ENCODE measurements at regions not wholly inside any gene's neighbourhood (a gene's known extent, or its start where the extent isn't known, plus 50 kb on each side); places are given as distances from the start of the nearest gene placed in this dataset.

DNA sequence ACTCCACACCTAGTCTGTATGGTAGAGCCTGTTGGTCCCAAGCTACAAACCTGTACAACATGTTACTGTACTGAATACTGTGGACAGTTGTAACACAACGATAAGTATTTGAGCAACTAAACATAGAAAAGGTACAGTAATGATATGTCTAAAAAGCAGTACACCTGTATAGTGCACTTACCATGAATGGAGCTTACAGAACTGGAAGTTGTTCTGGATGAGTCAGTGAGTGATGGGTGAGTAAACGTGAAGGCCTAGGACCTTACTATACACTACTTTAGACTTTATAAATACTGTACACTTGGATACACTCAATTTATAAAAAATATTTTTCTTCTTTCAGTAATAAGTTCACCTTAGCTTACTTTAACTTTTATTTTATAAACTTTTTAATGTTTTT is 104.0 kb downstream of the TMA16 start:
- WGBS, 2 experiments (ENCODE audit: insufficient coverage in 1 of 2, insufficient read length in 1 of 2), result 100% methylated on average over 1 of the region's 2 CpGs

DNA sequence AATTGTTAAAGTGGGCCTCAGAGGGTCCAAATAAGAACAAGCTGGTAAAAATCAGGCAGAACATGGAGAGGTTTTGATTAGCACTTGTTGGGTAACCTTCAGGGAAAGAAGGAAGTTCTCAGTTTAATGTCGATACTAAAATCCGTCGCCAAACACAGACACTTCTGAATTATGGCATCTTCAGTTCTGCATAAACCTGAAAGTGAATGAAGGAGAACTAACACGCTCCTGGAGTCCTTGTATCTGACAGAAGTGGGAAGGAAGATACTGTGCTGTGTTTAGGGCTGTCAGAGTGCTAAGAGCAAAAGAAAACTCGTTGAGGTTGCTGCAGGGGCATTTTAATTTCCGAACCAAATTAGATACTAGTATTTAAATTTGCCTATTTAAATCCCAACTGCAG is 106.2 kb downstream of the TMA16 start:
- Mint-ChIP-seq H3K4me1 (no peaks in the 10 kb centered on the region), H3K4me3 (no peak overlapping the region), H3K27ac (no peak overlapping the region)

More for the DNA sequence above, 104.0 kb downstream of the TMA16 start:
- Mint-ChIP-seq H3K9me3 (no peaks in the 10 kb centered on the region), H3K27me3 (ENCODE audit: insufficient read depth) (no peaks in the 10 kb centered on the region), H3K4me1 (no peaks in the 10 kb centered on the region), H3K4me3 (no peak overlapping the region), H3K27ac (no peak overlapping the region), H3K36me3 (ENCODE audit: low read depth) (no peaks in the 10 kb centered on the region)
- Histone ChIP-seq H3K9ac (ENCODE audit: extremely low read depth, low read length, poor library complexity, severe bottlenecking) (no peak overlapping the region), H3K27ac (ENCODE audit: low read depth, low read length) (no peak overlapping the region), H3K27me3 (ENCODE audit: control insufficient read depth, insufficient read depth, low read length, poor library complexity, severe bottlenecking) (no peaks in the 10 kb centered on the region), H3K4me1 (ENCODE audit: control insufficient read depth, insufficient read depth, low read length) (no peaks in the 10 kb centered on the region), H3K4me3 (ENCODE audit: low read length) (no peak overlapping the region), H3K9me3 (ENCODE audit: control insufficient read depth, low read length) (no peaks in the 10 kb centered on the region), H3K36me3 (ENCODE audit: control insufficient read depth, insufficient read depth, low read length) (no peaks in the 10 kb centered on the region)
- TF ChIP-seq, protein P1, sequence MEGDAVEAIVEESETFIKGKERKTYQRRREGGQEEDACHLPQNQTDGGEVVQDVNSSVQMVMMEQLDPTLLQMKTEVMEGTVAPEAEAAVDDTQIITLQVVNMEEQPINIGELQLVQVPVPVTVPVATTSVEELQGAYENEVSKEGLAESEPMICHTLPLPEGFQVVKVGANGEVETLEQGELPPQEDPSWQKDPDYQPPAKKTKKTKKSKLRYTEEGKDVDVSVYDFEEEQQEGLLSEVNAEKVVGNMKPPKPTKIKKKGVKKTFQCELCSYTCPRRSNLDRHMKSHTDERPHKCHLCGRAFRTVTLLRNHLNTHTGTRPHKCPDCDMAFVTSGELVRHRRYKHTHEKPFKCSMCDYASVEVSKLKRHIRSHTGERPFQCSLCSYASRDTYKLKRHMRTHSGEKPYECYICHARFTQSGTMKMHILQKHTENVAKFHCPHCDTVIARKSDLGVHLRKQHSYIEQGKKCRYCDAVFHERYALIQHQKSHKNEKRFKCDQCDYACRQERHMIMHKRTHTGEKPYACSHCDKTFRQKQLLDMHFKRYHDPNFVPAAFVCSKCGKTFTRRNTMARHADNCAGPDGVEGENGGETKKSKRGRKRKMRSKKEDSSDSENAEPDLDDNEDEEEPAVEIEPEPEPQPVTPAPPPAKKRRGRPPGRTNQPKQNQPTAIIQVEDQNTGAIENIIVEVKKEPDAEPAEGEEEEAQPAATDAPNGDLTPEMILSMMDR (conservative IDR thresholded peaks at IDR 0.05), result no peak
- DNase-seq, result no peak

DNA sequence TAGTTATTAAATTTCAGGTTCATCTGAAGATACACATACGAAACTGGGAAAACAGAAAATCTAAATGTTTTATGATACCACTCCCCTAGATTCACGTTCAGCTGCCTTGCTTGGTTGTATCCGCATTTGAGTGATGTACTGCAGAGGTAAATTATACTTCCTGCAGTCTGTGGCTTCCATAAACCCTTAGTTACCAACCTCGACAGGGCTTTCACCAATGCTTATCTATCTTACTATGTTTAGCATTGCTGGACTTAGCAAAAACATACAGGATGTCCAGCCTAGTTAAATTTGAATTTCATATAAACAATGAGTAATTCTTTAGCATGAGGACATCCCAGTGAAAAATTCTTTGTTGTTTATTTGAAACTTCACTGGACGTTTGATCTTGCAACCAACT is 108.8 kb downstream of the TMA16 start:
- 90 to 94% methylated on average over 4 to 5 of the region's 5 CpGs for WGBS, 2 experiments (ENCODE audit: insufficient coverage in 1 of 2, insufficient read length in 1 of 2)
- no peak for DNase-seq
- H3K9me3 Mint-ChIP-seq, result no peaks in the 10 kb centered on the region

More for the DNA sequence above, 106.2 kb downstream of the TMA16 start:
- no peaks in the 10 kb centered on the region for H3K36me3 Mint-ChIP-seq (ENCODE audit: low read depth)
- no peaks in the 10 kb centered on the region for H3K27me3 ChIP-seq (ENCODE audit: control insufficient read depth, insufficient read depth, low read length, poor library complexity, severe bottlenecking)
- DNase-seq, result no peak
- H3K27ac ChIP-seq (ENCODE audit: low read depth, low read length), result no peak overlapping the region
- no peaks in the 10 kb centered on the region for H3K9me3 Mint-ChIP-seq
- no peak overlapping the region for H3K9ac ChIP-seq (ENCODE audit: extremely low read depth, low read length, poor library complexity, severe bottlenecking)
- H3K36me3 ChIP-seq (ENCODE audit: control insufficient read depth, insufficient read depth, low read length), result no peaks in the 10 kb centered on the region
- no peaks in the 10 kb centered on the region for H3K4me1 ChIP-seq (ENCODE audit: control insufficient read depth, insufficient read depth, low read length)
- H3K27me3 Mint-ChIP-seq (ENCODE audit: insufficient read depth), result no peaks in the 10 kb centered on the region
- H3K9me3 ChIP-seq (ENCODE audit: control insufficient read depth, low read length), result no peaks in the 10 kb centered on the region
- TF ChIP-seq, protein P1 (conservative IDR thresholded peaks at IDR 0.05), result no peak
- 88% methylated on average over 4 to 6 of the region's 6 CpGs for WGBS, 2 experiments (ENCODE audit: insufficient coverage in 1 of 2, insufficient read length in 1 of 2)
- H3K4me3 ChIP-seq (ENCODE audit: low read length), result no peak overlapping the region

More for the DNA sequence above, 108.8 kb downstream of the TMA16 start:
- Histone ChIP-seq H3K27me3 (ENCODE audit: control insufficient read depth, insufficient read depth, low read length, poor library complexity, severe bottlenecking) (no peaks in the 10 kb centered on the region), H3K27ac (ENCODE audit: low read depth, low read length) (no peak overlapping the region), H3K36me3 (ENCODE audit: control insufficient read depth, insufficient read depth, low read length) (no peaks in the 10 kb centered on the region), H3K9me3 (ENCODE audit: control insufficient read depth, low read length) (no peaks in the 10 kb centered on the region), H3K4me3 (ENCODE audit: low read length) (no peak overlapping the region), H3K9ac (ENCODE audit: extremely low read depth, low read length, poor library complexity, severe bottlenecking) (no peak overlapping the region), H3K4me1 (ENCODE audit: control insufficient read depth, insufficient read depth, low read length) (no peaks in the 10 kb centered on the region)
- TF ChIP-seq, protein P1 (conservative IDR thresholded peaks at IDR 0.05), result no peak
- no peaks in the 10 kb centered on the region for H3K4me1 Mint-ChIP-seq
- H3K36me3 Mint-ChIP-seq (ENCODE audit: low read depth), result no peaks in the 10 kb centered on the region
- no peak overlapping the region for H3K27ac Mint-ChIP-seq
- no peak overlapping the region for H3K4me3 Mint-ChIP-seq
- no peaks in the 10 kb centered on the region for H3K27me3 Mint-ChIP-seq (ENCODE audit: insufficient read depth)
